HG03280 (cell line): ENCODE measurements at regions not wholly inside any gene's neighbourhood (a gene's known extent, or its start where the extent isn't known, plus 50 kb on each side); places are given as distances from the start of the nearest gene placed in this dataset.
"Not testable (repeated sequence)": the region's sequence is repeated elsewhere in the genome, so short reads cannot be mapped to it uniquely, and the experiment has no call there.

Experiments
- ATAC-seq: cut with Tn5 transposase; IDR thresholded peaks from one replicate; pipeline ENCODE4 v1.9.1; 2021; ENCODE audit warnings: mild to moderate bottlenecking, moderate library complexity; ENCODE audit not compliant: unreplicated experiment

DNA sequence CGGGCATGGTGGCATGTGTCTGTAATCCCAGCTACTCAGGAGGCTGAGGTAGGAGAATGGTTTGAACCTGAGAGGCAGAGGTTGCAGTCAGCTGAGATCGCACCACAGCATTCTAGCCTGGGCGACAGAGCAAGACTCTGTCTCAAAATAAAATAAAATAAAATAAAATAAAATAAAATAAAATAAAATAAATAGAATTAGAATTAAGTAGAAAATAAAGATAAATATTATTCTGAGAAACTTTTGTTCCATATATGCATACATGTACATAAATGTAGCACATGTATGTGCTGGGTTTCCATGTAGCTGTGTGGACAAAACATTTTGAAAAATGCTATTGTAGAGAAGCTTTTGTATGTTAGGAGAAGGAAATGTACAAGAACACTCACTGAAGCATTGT, 129.4 kb upstream of the VLDLR start:
- ATAC-seq: no peak

GRCh38 chr9:2493109-2493508, 128.5 kb upstream of the VLDLR start:
- no peak for ATAC-seq

- ATAC-seq: no peak
Measured at GRCh38 chr9:2493529-2493928, 128.1 kb upstream of the VLDLR start.

- no peak for ATAC-seq
Measured at GRCh38 chr9:2494562-2494961, 127.0 kb upstream of the VLDLR start.

- no peak for ATAC-seq
Measured at GRCh38 chr9:2495221-2496005, 126.2 kb upstream of the VLDLR start.

- no peak for ATAC-seq
Measured at GRCh38 chr9:2496169-2496568, 125.4 kb upstream of the VLDLR start.

- no peak for ATAC-seq
Measured at GRCh38 chr9:2496934-2497333, 124.7 kb upstream of the VLDLR start.

DNA sequence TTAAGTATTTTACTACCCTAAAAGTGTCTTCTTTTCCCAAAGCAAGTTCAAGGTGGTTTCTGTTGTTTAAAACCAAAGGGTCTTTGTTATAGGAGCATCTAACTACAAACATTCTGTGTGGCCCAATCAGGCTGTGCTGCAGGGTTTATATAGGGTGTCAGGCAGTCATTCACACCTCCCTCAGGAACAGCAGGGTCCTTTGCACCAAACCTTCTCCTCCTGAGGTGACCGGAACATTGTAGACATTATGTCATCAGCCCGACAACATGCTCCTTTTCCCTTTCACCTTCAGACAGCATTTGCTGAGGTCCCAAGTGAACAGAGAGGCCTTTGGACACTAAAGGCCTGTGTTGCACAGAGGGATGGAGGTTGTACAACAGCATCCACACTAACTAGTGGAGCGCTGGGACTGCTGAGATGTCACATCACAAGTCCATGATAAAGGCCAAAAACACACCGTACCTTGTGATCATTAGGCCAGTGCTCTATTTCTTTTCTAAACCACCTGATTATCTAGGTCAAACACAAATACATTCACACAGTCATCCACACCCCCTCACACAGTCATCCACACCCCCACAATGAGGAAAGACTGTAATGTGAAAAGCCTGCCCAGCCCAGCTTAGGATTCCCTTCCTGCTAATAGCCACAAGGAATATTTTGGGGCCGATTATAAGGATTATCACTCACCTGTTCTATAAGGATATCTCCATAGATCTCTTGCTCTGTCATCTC, 123.8 kb upstream of the VLDLR start:
- ATAC-seq: no peak

- ATAC-seq: no peak
Measured at GRCh38 chr9:2502210-2502609, 119.4 kb upstream of the VLDLR start.

DNA sequence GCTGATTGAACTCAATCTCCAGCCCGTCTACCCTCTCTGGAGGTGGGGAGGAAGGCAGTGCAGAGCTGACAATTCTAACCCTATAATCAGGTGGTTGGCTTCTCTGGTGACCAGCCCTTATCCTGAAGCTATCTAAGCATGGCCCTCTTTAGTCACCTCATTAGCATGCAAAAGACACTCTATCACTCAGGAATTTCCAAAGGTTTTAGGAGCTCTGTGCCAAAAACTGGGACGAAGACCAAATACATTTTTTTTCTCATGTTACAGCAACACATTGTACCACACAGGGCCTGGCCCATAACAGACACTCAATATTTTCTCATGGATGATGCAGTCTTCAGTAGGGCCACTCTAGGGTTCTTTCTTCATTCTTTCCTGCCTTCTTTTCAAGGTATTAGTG, 118.8 kb upstream of the VLDLR start:
- no peak for ATAC-seq

DNA sequence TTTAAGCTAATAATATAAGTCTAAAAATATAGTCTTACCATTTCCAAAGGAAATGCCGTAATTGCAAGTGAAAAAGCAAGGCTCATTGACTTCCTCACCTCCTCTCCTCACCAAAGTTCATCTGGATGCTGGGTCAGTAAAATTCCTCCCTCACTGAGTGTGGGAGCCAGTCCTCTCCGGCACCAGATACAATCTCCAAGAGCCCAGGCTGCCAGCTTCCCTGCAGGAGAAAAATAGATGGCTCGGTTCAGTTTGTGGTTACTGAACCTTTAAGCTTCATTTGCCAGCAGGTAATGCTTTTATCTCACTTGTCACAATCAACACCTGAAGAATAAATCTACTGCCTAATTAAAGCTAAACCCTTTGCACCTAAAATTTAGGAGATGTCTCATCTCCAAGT, 115.3 kb upstream of the VLDLR start:
- no peak for ATAC-seq

GRCh38 chr9:2523591-2523990, 98.0 kb upstream of the VLDLR start:
- ATAC-seq: no peak

DNA sequence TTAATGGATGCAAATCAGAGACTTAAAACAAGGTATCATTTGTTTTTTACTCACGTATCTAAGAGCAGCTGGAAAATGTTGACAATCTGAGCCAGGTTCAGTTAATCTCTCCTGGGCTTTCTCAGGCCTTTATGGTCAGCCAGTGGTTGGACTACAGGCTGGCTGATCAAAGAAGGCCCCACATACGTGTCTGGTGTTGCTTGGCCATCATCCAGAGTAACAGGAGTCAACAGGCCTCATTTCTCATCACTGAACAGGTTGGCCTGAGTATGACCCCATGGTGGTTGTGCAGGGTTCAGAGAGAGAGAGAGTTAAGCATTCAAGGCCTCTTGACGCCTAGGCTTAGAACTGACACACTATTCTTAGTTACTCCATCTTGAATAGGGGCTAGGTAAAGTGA, 97.0 kb upstream of the VLDLR start:
- no peak for ATAC-seq

DNA sequence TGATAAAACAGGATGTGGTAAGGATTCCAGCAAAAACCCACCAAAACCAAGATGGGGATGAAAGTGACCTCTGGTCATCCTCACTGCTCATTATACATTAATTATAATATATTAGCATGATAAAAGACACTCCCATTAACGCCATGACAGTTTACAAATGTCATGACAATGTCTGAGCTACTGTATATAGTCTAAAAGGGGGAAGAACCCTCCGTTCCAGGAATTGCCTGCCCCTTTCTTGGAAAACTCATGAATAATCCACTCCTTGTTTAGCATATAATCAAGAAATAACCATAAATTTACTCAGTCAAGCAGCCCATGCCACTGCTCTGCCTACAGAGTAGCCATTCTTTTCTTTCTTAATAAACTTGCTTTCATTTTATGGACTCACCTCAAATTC, 96.4 kb upstream of the VLDLR start:
- no peak for ATAC-seq

DNA sequence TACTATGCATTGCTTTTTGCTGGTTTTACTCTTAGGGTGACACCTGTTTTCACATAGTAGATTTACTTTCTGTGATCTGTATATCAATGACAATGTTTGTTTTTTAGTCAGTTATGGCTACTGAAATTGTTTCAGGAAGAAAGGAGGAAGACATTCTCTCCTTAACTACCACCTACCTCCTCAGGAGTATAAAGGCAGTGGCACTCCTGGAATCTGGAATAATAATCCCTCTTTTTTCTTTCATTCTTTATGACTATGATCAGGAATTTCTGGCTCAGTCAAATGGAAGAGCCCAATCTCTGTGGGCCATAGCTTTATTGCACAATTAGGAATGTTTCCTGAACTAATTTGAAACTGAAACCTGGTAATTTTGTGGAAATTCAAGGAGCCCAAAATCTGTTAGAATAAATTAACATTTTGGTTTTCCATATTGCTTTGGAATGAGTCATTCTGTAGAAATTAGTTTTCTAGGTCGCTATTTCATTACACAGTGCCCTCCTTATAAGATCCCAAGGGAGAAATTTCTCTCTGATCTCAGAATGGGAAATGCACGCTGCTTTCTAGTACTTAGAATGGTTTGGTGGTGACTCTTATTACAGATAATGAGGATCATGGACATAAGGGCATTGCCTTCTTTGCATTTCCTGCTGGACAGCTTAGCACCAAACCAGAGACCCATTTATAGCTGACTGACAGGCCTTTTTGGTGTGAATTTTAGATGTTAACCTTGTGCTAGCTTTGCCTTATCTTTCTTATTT, 95.3 kb upstream of the VLDLR start:
- no peak for ATAC-seq

DNA sequence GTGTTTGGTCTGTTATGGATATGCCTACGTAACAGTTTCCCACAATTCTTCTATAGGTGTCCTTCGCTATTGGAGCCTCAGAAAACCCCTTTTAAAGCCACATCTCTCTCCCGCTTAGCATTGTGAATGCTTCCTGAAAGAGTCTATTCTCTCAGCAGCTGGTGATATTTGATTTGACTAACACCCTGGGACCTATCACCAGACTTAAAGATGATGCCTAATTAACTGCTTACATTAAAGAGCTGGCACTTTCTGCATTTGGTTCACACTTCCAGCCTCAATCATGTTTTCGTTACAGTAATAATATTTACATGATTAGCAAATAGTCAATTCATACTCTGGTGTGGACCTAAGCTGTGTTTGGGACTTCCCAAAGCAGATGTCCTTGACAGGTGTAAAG, 90.1 kb upstream of the VLDLR start:
- ATAC-seq: no peak

- no peak for ATAC-seq
Measured at GRCh38 chr9:2536511-2536910, 85.1 kb upstream of the VLDLR start.

- ATAC-seq: no peak
Measured at GRCh38 chr9:2545881-2546490, 75.6 kb upstream of the VLDLR start.

- ATAC-seq: not testable (repeated sequence)
Measured at GRCh38 chr9:2555899-2556600, 65.5 kb upstream of the VLDLR start.

DNA sequence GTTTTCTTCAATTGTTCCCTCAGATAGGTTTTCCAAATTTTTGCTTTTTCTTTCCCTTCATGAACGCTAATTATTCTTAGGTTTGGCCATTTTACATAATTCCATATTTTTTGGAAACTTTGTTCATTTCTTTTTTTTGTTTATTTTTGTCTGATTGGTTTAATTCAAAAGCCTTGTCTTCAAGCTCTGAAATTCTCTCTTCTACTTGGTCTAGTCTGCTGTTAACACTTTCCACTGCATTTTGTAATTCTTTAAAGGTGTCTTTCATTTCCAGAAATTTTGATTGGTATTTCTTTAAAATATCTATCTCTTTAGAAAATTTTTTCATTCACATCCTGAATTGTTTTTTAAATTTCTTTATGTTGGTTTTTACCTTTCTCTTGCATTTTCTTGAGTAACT, 63.9 kb upstream of the VLDLR start:
- no peak for ATAC-seq
